Ovary (tissue), 7 donors: ENCODE measurements at regions not wholly inside any gene's neighbourhood (a gene's known extent, or its start where the extent isn't known, plus 50 kb on each side); places are given as distances from the start of the nearest gene placed in this dataset.

Experiments
- DNase-seq, 5 donors: peaks; one replicate each; pipeline ENCODE4 v3.0.0-alpha.2; 2019 to 2020
- H3K27ac ChIP-seq, 2 donors: fragments of 200-600 bp; one replicate each; pipeline versions ENCODE4 v1.5.1 to v1.8.0; 2019 to 2022
- H3K27me3 ChIP-seq: fragments of 200-600 bp; one replicate; pipeline ENCODE4 v1.8.0; 2022
- H3K36me3 ChIP-seq: fragments of 200-600 bp; sonication (generic); one replicate; pipeline ENCODE4 v1.5.1; 2019
- H3K4me1 ChIP-seq: one replicate; pipeline ENCODE4 v1.8.1; 2013; ENCODE audit warnings: mild to moderate bottlenecking, moderate library complexity; ENCODE audit not compliant: insufficient read depth
- H3K4me3 ChIP-seq: fragments of 200-600 bp; sonication (generic); one replicate; pipeline ENCODE4 v1.5.1; 2017
- H3K9me3 ChIP-seq, 2 donors: fragments of 200-600 bp in 1 of 2; sonication (generic) in 1 of 2; one replicate each; pipeline versions ENCODE4 v1.5.1 to v1.8.1; 2013 to 2019; ENCODE audit warnings: mild to moderate bottlenecking in 1 of 2, moderate library complexity in 1 of 2
- CTCF ChIP-seq, 3 donors: fragments of 450-650 bp in 2 of 3; fragments of 200-600 bp in 1 of 3; IDR thresholded peaks; one replicate each; pipeline versions ENCODE4 v1.5.1 to v1.8.0; 2016 to 2022; ENCODE audit warnings: antibody characterized with exemption in 3 of 3, mild to moderate bottlenecking in 1 of 3
- EP300 ChIP-seq: sonication (generic); formaldehyde crosslinking; IDR thresholded peaks from one replicate; pipeline ENCODE4 v1.6.1; 2017; ENCODE audit warnings: antibody characterized with exemption
- POLR2A ChIP-seq: fragments of 450-650 bp; IDR thresholded peaks from one replicate; pipeline ENCODE4 v1.6.1; 2017; ENCODE audit warnings: antibody characterized with exemption, mild to moderate bottlenecking, moderate library complexity
- WGBS, 3 donors: extraction: QIAGEN DNeasy Blood & Tissue Kit in 1 of 3; methylation state at CpG; one replicate each; pipeline versions ENCODE4 v1.1.5 to v1.1.7; 2013 to 2017; 5-methylcytosine and 5-hydroxymethylcytosine counted together
- intact Hi-C, 4 donors: fragments of 100-400 bp; cut with DNase I; formaldehyde crosslinking; loops; one replicate each; pipeline versions ENCODE4 v1.11.0 to v1.15.1; 2022 to 2023
- donor health status: DM: no; HTN: no; CAD: no; lungs with moderate emphysema.
- donor health status: DM: no; HTN: no; CAD: no.
- donor health status: Bipolar disorder and iron deficiency.
- donor health status: DM: no; HTN: no; CAD: no.
- donor health status: DM: yes; HTN: yes; CAD: no.

DNA sequence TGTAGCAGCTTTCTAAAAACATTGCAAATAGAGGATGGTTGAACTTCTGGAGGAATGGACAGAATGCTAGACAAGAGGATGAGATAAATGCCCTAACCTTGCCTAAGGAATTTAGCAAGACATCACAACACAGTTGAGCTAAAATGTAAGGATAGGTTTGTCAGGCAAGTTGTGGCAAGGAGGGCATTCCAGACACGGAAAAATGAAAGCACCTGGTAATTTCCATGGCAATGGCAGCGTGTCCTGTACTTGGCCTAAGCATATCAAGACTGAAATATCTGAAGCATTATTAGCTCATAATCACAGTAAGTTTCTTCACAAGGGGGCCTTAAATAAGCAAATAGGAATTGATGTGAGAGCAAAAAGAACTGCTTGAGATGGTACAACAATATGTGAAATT, 105.1 kb upstream of the USP25 start:
- no peak overlapping the region for H3K4me3 ChIP-seq
- H3K27me3 ChIP-seq, result no peaks in the 10 kb centered on the region
- H3K27ac ChIP-seq, result no peak overlapping the region
- no peaks in the 10 kb centered on the region for H3K4me1 ChIP-seq
- TF ChIP-seq EP300 (no peak), CTCF (IDR thresholded peaks at IDR 0.05) (no peak), POLR2A (no peak)
- intact Hi-C loops, result no loop called here
- H3K9me3 ChIP-seq, result no peaks in the 10 kb centered on the region
- WGBS, 3 donors, result 73 to 84% (median 80%) methylated on average over 2 of the region's 2 CpGs
- no peaks in the 10 kb centered on the region for H3K36me3 ChIP-seq
- DNase-seq, result no peak

DNA sequence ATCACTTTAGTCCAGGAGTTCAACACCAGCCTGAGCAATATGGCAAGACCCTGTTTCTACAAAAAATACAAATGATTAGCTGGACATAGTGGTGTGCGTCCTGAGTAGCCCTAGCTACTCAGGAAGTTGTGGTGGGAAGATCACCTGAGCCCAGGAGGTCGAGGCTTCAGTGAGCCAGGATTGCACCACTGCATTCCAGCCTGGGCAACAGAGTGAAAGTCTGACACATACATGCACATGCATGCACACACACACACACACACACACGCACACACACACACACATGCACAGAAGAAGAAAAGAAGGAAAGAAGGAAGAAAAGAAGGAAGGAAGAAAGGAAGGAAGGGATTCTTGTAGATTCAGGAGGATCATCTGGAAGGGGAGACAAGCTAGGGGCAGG, 104.4 kb upstream of the USP25 start:
- H3K27me3 ChIP-seq, result no peaks in the 10 kb centered on the region
- DNase-seq, result no peak

DNA sequence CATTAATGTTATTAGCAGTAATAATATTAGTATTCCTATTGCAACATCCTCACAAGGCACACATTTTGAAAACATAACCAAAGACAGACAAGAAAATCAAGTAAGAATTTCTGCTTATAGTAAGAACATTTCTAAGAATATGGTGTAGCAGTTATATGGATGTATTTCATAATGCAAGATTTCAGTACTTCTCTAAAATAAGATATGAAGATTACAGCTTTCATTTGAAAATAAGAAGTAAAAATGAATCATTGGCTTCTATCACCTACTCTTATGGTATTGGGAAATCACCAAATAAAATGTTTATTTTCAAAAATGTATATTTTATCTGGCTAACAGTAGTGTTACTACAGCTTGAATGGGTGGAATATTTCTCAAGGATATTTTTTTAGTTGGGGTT, 103.8 kb upstream of the USP25 start:
- H3K27me3 ChIP-seq, result no peaks in the 10 kb centered on the region
- H3K27ac ChIP-seq, result no peak overlapping the region
- TF ChIP-seq POLR2A, result no peak
- TF ChIP-seq EP300, result no peak
- TF ChIP-seq CTCF (IDR thresholded peaks at IDR 0.05), result no peak
- no peak overlapping the region for H3K4me3 ChIP-seq
- intact Hi-C loops, result no loop called here
- no peak for DNase-seq
- H3K4me1 ChIP-seq, result no peaks in the 10 kb centered on the region
- no peaks in the 10 kb centered on the region for H3K9me3 ChIP-seq
- no peaks in the 10 kb centered on the region for H3K36me3 ChIP-seq

More for the DNA sequence above, 104.4 kb upstream of the USP25 start:
- Histone ChIP-seq H3K36me3 (no peaks in the 10 kb centered on the region), H3K4me1 (no peaks in the 10 kb centered on the region), H3K9me3 (no peaks in the 10 kb centered on the region), H3K27ac (no peak overlapping the region), H3K4me3 (no peak overlapping the region)
- intact Hi-C loops, result no loop called here
- TF ChIP-seq POLR2A (no peak), EP300 (no peak), CTCF (IDR thresholded peaks at IDR 0.05) (no peak)
- 83 to 92% (median 88%) methylated on average over 3 of the region's 3 CpGs for WGBS, 3 donors

GRCh38 chr21:15627011-15627410, 102.8 kb upstream of the USP25 start:
- Histone ChIP-seq H3K36me3 (no peaks in the 10 kb centered on the region), H3K4me1 (no peaks in the 10 kb centered on the region), H3K27me3 (no peaks in the 10 kb centered on the region), H3K27ac (no peak overlapping the region), H3K9me3 (no peaks in the 10 kb centered on the region), H3K4me3 (no peak overlapping the region)
- TF ChIP-seq POLR2A, result no peak
- 76 to 86% (median 83%) methylated on average over 3 of the region's 3 CpGs for WGBS, 3 donors
- intact Hi-C loops, result no loop called here
- no peak for DNase-seq

- no peaks in the 10 kb centered on the region for H3K27me3 ChIP-seq
- no peak overlapping the region for H3K4me3 ChIP-seq
- WGBS, 3 donors, result 39 to 52% (median 50%) methylated on average over 7 of the region's 7 CpGs
- TF ChIP-seq POLR2A (no peak), CTCF (IDR thresholded peaks at IDR 0.05) (no peak), EP300 (no peak)
- H3K4me1 ChIP-seq, result no peaks in the 10 kb centered on the region
- intact Hi-C loops, result no loop called here
- no peak overlapping the region for H3K27ac ChIP-seq
- no peak for DNase-seq
- no peaks in the 10 kb centered on the region for H3K36me3 ChIP-seq
- H3K9me3 ChIP-seq, result no peaks in the 10 kb centered on the region
These were observed 102.0 kb upstream of the USP25 start for GRCh38 chr21:15627823-15628222.
